SHP77 treated with DMSO at 0.1 percent for 48 hours (cell line): ENCODE measurements at regions not wholly inside any gene's neighbourhood (a gene's known extent, or its start where the extent isn't known, plus 50 kb on each side); places are given as distances from the start of the nearest gene placed in this dataset.
"Not testable (repeated sequence)": the region's sequence is repeated elsewhere in the genome, so short reads cannot be mapped to it uniquely, and the experiment has no call there.

Source experiments
- DNase-seq: peaks from one replicate; lab custom pipeline; 2025; lab: John Stamatoyannopoulos, UW

GRCh38 chrX:125202591-125203248 lies 117.0 kb upstream of the TEX13C start:
- no peak for DNase-seq

DNA sequence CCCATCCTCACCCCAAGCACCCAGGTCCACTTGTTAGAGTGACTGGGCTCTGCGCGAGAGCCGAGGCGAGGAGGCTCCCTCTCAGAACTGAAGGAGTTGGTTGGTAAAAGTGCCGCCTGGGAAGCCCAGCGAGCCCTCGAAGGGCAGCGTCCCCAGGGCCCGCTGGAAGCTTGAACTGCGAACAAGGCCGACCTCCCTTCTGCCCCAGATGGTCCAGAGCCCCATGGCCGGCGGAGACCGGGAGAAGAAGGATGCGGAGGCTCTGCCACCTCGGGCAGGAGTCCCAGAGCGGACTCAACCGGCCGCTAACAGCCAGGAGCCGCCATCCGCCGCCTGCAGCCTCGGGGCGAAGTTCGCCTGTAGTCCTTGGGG lies 116.3 kb upstream of the TEX13C start:
- no peak for DNase-seq

GRCh38 chrX:125203737-125204578 lies 115.7 kb upstream of the TEX13C start:
- DNase-seq, result no peak

DNA sequence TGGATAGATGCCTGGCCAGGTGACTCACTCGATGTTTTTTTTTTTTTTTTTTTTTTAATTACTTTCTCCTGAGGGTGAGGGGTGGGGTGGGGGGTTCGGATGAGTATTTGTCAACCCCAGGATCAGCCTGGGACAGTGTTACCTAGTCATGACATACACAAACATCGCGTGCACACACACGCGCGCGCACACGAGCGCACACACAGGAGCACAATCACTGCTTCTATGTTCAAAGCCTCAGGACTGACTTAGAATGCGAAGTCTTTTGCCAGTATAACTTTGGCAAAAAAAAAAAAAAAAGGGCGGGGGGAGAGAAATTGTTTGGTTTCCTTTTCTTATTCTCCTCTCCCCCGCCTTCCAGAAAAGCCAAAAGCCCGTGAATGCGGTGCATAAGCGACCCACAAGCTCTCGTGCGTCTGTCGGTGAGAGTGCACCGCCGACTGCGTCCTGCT lies 115.0 kb upstream of the TEX13C start:
- DNase-seq, result no peak

DNA sequence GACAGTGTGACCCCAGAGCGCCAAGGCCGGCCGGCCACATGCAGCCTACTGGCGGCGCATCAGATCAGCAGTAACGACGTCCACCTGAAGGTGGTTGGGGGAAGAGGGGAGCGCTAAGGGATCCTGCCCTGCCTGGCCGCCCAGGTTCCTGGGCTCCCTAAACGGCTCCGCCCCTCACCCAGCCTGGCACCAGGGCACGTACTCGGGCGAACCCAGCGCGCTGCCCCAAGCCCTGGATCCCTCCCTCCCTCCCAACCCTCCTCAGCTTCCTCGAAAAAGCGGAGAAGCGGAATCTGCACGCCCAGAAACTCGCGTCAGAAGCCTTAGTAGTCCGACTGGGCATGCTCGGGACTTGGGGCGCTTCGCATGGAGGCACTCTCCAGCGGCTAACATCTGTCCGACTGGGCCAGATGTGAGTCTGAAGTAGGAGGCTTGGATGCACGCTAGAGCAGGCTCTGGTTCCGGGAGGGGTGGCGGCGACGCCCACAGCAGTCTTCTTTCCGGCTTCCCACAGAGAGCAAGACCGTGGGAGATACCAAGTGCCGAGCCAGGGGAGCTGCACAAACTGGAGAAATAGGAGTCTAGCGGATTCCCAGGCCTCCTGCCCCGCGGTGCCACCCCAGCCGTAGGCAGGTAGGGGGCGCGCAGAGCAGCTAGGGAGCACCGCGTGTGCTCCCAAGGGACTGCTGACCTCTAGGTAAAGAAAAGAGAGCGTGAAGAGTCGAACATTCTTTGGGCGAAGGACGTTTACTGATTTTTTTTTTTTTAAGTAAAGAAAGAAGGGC lies 114.3 kb upstream of the TEX13C start:
- no peak for DNase-seq

DNA sequence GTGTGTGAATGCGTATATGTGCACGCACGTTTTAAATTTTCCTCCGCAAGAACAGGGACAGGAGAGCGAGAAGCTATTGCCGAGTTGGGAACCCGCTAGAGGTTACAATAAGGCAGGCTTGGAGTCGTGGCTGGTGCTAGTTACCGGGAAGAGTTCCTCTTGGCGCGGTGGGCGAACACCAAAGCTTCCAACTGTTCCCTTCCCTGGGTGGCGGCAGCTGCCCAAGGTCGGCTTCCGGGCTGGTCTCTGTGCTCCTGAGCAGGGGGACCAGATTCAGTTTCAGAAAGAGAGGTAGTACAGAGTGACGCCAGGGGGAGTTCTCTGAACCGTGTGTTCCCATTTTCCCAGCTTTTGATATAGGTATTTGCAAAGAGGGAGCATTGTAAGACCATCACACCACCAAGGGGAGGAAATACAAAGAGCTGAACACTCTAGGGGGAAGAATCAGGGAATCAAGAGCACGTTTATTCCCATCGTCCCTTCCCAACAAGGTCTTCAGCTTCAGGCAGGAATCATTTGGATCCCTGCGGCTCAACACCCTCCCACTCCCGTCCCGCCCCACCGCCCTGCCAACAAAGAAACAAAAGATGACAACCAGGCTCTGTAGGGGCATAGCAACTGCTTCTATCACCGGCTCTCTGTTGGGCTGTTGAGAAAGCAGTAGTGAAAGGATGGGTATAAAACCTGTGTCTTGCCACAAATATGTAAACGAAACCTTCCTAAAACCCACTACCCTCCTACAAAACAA lies 113.6 kb upstream of the TEX13C start:
- DNase-seq, result no peak

- DNase-seq, result no peak
Observed at GRCh38 chrX:125210146-125210545, 109.5 kb upstream of the TEX13C start.

DNA sequence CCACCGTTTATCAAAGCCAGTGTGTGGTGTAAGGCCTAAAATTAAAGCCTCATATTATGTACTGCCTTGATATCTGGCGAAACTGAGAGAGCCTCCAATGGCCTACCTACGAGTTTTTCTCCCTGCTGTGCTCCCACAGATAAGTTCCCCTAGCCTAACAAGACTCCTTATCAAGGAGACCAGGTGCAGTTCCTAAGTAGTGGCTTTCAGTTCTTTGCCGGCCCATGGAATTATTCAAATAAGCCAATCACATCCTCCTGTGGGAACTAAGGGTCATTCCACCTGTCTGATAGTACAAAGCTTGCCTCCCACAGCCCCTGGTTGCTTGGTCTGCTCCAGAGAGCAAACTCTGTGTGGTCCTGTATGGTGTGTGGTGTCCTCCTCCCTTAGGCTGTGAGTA lies 99.8 kb upstream of the TEX13C start:
- DNase-seq, result no peak

GRCh38 chrX:125236955-125237354 lies 82.7 kb upstream of the TEX13C start:
- DNase-seq, result no peak

- DNase-seq, result no peak
Observed at GRCh38 chrX:125248931-125249330, 70.7 kb upstream of the TEX13C start.

DNA sequence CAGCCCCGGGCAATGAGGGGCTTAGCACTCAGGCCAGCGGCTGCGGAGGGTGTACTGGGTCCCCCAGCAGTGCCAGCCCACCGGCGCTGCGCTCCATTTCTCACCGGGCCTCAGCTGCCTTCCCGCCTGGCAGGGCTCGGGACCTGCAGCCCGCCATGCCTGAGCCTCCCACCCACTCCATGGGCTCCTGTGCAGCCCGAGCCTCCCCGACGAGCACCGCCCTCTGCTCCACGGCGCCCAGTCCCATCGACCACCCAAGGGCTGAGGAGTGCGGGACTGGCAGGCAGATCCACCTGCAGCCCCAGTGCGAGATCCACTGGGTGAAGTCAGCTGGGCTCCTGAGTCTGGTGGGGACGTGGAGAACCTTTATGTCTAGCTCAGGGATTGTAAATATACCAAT lies 63.9 kb upstream of the TEX13C start:
- not testable (repeated sequence) for DNase-seq

DNA sequence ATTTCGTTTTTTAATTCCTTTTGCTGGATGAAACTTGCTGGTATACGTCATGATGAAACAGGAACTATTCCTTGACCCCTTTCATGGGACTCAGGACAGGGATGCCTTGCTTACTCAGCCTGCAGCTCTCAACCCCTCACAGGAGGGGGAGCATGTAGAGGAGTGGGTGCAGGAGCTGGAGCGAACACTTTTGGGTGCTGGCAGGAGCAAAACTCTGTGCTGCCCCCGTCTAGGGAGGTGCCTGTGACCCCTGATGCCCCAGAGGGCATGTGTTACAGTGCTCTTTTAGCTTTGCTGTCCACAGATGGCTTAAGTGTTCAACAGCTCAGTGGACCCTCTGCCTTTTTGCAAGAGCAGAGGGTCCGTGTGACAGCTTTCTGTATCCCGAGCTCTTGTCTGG lies 56.8 kb upstream of the TEX13C start:
- DNase-seq, result no peak

DNA sequence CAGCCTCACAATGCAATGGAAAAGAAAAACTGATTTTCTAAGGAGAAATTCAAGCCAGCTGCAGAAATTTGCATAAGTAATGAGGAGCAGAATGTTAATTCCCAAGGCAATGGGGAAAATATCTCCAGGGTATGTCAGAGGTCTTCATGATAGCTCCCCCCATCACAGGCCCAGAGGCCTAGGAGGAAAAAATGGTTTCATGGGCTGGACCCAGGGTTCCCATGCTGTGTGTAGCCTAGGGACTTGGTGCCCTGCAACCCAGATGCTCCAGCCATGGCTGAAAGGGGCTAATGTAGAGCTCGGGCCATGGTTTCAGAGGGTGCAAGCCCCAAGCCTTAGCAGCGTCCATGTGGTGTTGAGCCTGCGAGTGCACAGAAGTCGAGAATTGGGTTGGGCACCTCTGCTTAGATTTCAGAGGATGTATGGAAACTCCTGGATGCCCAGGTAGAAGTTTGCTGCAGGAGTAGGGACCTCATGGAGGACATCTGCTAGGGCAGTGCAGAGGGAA lies 53.5 kb upstream of the TEX13C start:
- DNase-seq, result no peak
